ENCODE measurements at regions not wholly inside any gene's neighbourhood (a gene's known extent, or its start where the extent isn't known, plus 50 kb on each side); places are given as distances from the start of the nearest gene placed in this dataset.

DNA sequence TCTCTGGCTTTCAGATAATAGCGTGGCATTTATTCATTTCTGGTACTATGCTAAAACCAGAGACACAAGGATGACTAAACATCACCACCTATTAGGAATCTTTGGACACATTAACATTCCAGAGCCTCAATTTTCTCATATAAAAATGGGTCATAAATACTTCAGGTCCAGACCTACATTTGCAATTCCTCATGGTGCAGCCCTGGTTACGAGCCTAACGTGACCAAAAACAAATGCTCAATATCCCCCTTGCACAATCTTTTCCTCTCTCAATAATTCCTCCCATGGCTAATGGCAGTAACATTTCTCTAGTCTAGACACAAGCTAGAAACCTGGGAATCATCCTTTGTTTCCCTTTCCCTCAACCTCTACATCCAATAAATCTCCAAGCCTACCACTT lies 112.8 kb upstream of the NABP1 start:
- DNase-seq = no peak

DNA sequence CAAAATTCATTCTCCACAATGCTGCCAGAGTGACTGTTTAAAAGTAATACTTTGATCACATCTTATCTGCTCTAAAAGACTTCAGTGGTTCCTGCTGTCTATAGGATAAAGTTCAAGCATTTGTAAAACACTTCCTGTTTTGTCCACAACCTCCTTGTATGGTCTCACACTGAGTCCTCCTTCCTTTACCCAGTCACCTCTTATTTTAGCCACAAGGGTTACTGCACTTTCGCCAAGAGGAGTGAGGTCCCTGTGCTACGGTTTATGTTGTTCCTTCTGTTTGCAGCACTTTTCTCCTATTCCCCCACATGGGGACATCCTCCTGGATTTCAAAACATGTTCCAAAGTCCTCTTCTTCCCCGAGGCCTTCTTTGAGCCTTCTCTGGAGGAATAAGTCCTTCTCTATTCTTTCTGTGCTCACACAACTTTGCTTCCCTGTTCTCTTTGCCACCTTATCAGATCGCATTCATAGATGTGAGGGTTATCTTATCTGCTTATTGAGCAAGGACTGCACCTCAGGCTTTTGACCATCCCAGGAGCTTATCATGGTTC lies 112.2 kb upstream of the NABP1 start:
- no peak for DNase-seq

DNA sequence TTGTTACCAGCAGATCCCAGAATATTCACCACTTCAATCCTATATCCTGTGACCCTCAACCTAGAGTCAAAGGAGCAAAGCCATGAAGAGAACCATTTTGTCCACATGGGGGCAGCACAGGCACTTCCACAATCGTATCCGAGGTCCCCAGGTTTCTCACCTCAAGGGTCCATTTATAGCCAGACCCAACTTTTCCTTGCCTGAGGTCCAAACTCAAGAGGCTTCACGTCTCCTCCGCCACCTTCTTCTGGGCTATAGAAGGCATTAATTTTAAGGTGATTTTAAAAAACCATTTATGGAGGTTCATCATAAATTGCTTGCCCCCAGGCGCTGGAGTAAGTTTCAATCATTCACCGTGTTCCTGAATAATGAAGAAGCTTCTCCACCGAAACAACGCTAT lies 111.6 kb upstream of the NABP1 start:
- DNase-seq = no peak

DNA sequence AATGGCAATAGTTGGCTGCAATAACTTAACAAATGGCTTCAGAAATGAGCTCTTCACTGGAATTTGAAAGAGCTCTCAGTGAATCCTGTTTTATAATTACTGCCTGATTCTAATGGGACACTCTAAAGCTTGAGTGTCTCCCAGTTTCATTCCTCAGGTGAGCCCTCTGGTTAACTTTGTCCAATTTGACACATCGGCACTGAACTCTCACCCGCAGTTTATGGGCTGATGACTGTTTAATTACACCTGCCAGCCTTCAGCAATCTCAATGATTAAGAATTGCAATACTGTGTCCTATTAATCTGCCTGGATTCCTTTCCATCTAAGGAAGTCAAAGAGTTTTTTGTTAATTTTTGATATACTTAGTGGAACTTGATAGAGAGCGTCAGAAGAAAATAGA lies 110.7 kb upstream of the NABP1 start:
- DNase-seq = no peak

DNA sequence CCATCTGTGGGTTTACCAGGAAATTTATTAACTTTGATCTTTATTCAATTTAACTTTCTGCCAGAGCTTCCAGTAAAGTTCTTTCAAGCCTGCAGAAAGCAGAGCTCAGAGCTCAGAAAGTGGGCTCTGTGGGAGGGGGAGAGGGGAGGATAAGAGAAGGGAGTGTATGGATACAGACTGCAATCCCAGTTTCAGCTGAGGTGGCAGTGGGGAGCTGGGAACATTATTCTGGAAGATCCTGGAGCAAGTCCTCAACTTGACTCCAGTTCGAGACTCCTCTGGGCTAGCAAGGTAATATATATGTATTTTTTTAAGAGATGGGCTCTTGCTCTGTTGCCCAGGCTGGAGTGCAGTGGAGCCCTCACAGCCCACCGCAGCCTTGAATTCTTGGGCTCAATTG lies 108.9 kb upstream of the NABP1 start:
- no peak for DNase-seq

DNA sequence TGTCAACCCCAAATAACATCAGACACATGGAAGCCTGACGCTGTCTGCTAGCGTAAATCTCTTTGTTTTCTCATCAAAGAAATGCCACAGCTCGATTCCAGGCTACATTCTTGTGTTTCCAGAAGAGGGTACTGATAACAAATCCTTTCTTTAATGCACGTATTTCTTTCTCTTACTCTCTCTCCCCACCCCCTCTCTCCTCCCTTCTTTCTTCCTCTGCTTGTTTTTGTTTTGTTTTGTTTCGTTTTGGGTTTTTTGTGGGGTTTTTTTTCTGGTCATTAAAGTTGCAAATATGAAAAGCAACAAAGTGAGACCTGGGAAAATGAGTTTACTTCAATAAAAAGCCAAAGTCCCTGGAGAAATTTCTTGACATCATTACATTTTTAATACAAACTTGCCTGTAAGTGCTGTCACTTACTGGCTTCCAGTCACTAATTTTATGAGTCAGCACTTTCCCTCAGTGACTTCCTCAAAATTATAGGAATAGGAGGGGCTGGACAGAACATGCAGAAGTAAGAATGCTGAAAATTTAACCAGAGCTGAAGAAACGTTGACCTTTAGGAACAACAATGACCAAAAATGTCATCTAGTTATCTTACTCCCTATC lies 106.7 kb upstream of the NABP1 start:
- DNase-seq = no peak

DNA sequence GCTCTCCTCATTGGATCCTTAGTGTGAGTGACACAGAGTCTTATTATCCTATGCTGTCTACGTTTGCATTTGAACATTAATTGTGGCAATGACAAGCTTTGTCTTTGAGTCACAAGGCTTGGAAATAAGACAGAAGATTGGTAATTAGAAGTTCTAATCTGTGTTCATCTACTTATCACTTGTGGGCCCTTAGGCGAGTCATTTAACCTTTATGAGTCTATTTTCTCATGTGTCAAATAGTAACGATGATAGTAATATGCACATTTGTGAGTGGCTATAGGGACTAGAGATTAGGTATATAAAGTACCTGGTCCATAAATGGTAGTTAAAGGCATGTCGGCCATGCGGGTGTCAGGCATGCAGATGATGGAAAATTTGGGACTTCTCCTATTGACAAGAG lies 105.6 kb upstream of the NABP1 start:
- no peak for DNase-seq

DNA sequence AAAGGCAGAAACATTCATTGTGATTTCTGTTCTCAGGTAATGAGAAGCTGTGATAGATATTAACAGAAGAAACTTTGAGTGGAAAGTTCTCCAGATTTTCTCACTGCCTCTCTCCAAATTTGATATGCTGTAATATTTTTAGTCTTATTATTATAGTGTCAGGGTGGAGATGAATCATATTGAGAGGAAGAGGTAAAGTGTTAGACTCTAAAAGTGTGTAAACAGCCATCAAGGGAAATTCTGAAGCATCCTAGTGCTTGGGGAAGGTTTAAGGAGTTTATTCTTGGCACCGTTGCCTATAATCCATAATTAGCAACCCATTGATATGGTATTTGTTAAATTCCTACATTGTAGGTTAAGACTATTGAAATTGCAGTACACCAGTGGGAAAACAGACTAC lies 104.7 kb upstream of the NABP1 start:
- no peak for DNase-seq

DNA sequence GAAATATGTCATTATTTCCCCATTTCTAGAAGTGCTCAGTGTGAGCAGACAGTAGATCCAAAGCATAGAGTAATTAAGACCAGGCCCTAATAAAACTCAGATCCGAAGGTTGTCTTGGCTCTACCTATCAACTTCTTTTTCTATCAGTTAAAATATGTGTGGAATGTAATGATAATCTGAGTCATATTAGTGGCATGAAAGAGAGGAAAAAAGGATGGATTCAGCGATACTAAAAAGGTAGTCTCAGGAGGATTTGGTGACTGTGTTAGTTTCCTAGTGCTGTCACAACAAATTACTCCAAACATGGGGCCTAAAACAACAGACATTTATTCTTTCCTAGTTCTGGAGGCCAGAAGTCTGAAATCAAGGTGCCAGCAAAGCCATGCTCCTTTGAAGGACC lies 103.7 kb upstream of the NABP1 start:
- DNase-seq = no peak

DNA sequence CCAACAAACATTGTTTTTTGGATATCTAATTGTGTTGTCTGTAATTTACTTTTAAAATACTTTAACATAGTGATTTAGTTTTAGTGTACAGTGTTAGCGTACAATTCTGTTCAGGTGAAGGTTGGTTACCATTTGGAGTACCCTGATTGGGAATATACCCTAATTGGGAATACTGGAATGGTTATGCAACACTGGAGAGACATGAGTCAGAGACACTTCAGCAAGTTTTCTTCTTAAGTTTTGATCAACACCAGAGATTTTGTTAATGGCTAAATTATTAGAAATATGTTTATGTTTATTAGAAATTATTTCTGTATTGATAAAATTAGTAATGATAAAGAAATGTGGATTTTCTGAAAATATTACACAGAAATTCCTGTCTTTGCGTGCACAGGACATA lies 100.3 kb upstream of the NABP1 start:
- DNase-seq = no peak

DNA sequence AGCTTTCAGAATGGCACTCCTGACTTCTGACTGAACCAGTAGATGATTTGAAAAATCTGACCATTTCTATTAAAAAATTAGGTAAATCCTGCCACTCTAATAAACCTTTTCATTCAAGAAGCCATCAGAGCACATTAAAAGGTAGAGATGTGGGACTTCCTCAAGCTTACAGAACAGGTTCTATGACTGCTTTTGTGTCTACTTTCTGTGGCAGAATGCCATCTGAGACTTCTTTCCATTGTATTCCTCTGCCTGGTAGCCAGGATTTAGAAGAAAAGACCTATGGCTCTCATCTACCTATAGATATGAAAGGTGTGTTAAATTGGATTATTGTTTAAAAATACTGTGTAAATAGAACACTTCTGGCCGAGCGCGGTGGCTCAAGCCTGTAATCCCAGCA lies 99.9 kb upstream of the NABP1 start:
- DNase-seq = no peak

DNA sequence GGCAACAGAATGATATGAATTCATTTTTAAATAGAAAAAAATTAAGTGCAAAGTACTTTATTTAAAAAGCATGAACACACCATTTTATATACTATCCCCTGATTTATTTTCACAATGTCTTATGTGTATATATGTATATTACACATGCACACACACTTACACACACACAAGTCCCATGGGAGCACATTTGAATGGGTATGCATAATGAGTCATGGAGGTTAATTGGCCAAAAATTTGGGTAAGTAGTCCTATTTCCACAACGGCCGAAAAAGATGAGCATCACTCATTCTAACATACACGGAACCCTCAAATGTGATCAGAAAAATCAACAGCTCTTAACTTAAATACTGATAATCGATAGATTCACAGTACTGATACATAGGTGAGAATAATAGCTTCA lies 97.4 kb upstream of the NABP1 start:
- no peak for DNase-seq

DNA sequence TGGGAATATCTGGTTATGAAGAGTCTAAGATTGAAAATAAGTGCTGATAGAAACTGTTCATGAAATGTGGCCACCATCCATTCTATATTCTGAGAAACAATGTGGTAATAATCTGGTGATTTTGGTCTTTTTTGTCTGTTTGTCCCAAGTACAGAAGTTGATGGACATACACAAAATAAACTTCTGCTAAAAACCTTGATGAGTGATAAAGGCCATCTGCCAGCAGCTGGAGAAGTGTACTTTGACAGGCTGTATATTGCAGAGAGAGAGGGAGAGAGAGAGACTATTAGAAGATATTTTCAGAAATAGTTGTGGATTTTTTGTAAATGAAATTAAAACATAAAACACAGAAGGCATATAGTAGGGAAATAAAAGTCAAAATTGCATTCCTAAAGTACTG lies 96.9 kb upstream of the NABP1 start:
- DNase-seq = no peak

DNA sequence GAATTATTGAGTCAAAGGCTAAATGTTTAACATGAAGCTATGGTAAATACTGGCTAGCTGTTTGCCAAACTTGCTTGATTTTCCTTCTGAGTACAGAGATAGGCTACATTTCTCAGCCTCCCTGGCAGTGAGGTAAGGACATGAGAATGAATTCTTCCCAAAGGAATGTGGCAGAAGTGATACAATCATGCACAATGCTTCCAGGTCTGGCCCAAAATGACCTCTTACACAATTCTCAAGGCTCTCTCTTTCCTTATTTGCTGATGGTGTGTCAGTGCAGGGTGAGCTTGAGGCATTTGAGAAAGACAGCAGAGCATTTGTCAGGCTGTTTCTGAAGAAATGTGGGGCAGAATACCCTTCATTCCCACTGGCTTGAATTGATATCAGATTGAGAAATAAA lies 95.6 kb upstream of the NABP1 start:
- no peak for DNase-seq

DNA sequence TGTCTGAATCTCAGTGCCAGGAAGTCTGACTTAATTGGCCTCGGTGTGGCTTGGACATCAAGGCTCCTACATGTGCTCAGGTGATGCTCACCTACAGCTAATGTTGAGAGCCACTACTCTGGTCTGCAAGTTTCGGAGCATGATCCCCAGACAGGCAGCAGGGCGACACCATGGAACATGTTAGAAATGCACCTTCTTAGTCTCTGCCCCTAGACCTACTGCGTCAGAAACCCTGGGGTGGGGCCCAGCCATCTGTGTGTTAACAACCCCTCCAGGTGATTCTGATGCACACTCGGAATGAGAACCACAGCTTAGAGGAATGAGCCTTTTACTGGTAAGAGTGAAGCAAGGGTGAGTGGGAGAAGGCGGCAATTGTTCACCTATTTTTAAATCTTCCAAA lies 86.9 kb upstream of the NABP1 start:
- DNase-seq = no peak

DNA sequence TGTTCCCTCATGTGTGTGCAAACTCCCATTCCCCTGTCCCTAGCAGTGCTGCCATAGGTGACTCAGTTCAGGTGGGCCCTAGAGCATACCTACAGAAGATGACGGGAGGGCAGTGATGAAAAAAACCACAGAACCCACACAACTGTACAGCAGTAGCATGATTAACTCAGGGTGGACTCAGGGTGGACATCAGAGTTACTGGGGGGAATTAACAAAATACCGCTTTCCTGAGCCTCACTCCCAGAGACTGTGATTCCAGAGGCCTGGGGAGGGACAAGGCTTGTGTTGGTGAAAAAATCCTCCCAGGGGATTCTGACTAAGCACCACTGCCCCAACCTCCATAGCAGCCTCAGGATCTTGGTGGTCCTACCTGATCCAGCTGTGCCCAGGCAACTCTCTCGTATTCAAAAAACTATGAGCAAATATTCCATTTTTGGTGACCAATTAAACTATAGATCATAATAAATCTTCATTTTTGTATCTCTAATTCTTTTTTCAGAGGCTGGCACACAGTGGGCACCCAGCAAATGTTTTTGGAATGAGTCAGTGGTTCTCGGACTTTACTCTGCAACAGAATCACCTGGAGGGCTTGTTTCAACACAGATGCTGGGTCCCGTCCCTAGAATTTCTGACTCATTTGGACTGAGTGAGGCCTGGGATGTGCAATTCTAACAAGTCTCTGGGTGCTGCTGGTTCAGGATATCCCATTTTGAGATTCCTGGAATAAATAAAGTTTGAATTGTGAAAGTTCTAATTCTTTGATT lies 84.1 kb upstream of the NABP1 start:
- no peak for DNase-seq

DNA sequence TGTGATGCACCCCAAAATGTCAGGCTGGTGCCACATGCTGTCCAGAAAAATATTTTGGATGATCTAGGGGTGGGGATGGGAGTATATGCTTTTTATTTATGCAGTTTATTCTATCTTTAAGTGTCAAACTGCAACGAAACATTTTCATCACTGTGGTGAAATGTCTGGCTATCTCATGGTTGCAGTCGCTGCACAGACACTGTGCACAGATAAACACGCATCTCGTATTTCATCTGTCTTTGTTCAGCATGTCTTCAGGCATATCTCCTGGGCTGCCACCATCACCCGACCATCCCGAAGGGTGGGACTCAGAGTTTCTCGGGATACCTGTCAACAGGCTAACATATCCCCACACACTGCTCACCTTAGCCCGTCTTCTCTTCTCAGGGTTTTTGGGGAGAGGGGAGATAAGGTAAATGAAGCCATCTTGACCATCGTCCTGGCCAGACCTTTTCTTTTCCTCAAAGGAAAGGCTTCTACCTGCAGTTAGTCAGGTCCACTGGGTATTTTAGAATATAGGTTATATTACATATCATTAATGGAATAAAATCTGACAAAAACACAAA lies 80.7 kb upstream of the NABP1 start:
- no peak for DNase-seq

DNA sequence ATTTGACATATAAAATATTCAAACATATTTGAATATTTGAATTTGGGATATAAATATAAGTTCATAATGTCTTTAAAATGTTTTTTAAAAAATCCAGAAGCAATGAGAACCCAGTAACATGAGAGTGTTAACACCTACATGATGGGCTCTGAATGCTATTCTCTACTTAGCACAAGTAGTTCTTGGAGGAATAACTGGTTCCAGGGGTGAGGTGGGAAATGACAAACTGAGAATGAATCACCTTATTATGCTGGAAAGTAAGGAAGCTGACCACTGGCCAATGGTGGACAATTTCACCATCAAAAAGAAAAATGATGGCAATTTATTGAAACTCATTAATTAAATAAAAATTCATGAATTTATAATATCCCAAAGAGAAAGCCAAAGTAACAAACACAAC lies 79.6 kb upstream of the NABP1 start:
- no peak for DNase-seq

DNA sequence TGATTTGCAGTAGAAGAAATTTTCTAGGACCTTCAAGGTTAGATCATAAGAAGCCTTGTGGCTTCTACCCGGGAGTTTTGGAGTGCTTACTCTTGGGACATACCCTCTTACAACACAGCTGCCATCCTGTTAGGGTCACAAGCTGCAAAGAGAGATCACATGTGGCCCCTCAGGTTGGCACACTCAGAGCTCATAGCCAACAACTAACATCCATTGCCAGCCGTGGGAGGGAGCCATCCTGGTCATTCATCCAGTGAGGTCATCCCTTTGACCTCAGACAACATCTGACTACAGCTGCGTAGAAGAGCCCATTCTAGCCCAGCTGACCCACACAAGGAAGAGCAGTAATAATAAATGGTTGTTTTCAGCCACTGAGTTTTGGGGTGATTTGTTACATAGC lies 76.9 kb upstream of the NABP1 start:
- no peak for DNase-seq

DNA sequence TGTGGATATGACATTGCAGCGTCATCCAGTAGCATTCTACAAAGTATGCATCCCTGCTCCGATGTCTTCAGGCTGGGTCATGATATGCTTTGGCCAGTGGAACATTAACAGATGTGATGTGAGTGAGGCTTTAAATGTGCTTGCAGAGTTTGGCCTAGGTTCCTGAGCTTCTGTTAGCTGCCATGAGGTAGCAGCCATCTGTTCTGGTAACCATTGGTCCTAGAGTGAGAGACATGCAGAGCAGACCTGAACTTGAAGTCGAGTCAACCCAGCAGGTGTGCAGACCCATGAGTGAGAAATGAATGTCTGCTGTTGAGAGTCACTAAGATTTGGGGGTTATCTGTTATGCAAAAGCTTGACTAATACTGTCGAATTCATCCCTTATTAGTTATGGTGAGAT lies 73.8 kb upstream of the NABP1 start:
- no peak for DNase-seq

DNA sequence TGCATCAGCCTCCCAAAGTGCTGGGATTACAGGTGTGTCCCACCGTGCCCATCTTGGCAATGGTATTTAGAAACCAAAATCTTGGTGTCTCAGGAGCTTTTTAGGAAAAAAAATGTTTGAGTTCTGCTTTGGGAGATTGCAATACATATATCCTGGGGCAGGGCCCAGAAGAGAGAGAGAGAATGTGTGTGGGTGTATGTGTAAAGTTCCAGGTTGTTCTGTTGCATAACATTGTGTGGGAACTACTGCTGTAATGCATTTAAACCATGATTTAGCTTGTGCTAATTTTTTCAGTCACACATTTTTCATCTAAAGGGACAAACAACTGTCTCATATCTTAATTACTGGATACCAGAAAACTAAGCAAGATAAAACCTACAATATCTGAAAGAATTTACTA lies 70.8 kb upstream of the NABP1 start:
- no peak for DNase-seq

DNA sequence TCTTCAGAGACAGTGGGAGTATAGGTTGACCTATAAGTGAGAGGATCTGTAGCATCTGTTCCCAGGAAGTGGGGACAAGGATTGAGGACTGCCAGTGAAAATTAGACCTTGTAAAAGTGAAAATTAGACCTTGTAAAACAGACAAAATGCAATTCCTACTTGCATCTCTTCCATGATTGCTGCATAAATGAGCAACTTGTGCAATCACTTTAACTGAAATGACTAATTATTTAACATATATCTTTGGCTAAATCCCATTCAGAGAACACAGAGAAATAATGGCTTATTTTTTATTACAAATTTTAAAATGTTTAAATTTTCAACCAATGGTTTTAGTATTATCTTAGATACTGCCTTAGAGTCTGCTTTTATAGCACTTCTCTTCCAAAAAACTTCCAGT lies 67.2 kb upstream of the NABP1 start:
- no peak for DNase-seq

DNA sequence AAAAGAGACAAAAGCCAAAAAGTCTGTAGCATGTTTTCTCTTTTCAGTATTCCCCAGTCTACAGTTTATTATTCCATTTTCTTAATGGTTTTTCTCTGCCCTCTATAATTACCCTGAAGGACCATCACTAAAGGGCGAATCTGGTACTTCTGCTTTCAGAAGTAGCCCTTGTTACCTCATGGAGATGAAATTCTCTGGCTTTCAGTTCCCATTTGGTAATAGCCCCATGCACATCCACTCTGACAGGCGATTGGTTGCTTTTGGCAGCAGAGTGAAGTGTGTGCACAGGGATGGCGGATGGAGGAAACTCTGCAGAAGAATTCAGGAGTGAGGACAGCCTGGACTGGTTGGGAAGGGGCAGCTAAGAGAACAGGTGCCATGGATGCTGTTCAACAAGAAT lies 66.3 kb upstream of the NABP1 start:
- DNase-seq = no peak

DNA sequence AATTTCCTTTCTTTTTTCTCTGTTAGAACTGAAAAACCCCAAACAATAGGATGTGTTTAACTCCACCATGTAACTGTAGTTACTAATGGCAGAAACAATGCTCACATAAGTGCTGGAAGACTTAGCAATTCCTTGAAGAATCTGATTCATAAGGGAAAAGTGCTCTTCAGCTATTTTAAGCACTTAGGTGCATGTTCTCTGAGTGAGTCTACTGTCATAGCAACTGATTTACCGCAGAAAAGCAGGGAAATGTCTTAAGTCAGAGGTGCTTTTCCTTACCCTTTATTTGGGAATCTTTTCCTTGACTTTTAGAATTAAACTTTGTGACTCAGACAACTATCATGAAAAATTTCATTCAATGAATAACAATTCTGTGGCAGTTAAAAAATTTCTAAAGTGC lies 65.4 kb upstream of the NABP1 start:
- no peak for DNase-seq

DNA sequence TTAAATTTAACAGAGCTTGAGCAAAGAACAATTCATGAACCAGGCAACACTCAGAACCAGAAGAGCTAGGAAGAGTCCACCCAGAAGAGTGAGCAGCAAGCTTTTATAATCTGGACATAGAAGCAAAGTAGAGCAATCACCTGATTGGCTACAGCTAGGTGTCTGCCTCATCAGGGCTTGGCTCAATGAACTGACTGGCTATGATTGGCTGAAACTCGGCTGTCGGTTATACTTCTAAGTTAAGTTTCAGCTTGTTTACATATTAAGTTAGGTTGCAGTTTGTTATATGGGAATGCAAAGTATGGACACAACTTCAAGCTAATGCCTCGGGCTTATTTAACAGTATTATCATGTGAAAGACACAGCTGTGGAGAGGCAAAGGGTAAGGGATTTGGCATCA lies 63.2 kb upstream of the NABP1 start:
- DNase-seq = no peak
